Naive B cell (primary cell): ENCODE measurements at regions not wholly inside any gene's neighbourhood (a gene's known extent, or its start where the extent isn't known, plus 50 kb on each side); places are given as distances from the start of the nearest gene placed in this dataset.
A peak's percentile ranks its signal among the peaks of the same experiment; 100 is the strongest.
"Not testable (repeated sequence)": the region's sequence is repeated elsewhere in the genome, so short reads cannot be mapped to it uniquely, and the experiment has no call there.

Source experiments
- ATAC-seq, 2 donors: fragments of 150-1000 bp; cut with Tn5 transposase; 2 replicates each; pipeline ENCODE4 v1.10.0; 2021; ENCODE audit warnings: low read depth in 2 of 2, mild to moderate bottlenecking in 2 of 2, moderate library complexity in 2 of 2
- DNase-seq: peaks from one replicate; pipeline ENCODE4 v3.0.0; 2022
- H3K27ac Mint-ChIP-seq, 6 donors: one replicate each; pipeline ENCODE4 v1.8.0; 2020 to 2022; ENCODE audit warnings: mild to moderate bottlenecking in 6 of 6, mixed read lengths in 6 of 6, moderate library complexity in 5 of 6, inconsistent platforms in 2 of 6
- H3K27me3 Mint-ChIP-seq, 3 donors: one replicate each; pipeline ENCODE4 v1.8.0; 2021 to 2022; ENCODE audit warnings: mixed read lengths in 3 of 3, mild to moderate bottlenecking in 1 of 3
- H3K36me3 Mint-ChIP-seq, 2 donors: one replicate each; pipeline ENCODE4 v1.8.0; 2020 to 2022; ENCODE audit warnings: mixed read lengths in 2 of 2, inconsistent platforms in 1 of 2, mild to moderate bottlenecking in 1 of 2
- H3K4me1 Mint-ChIP-seq, 3 donors: one replicate each; pipeline ENCODE4 v1.8.0; 2020 to 2022; ENCODE audit warnings: mixed read lengths in 3 of 3, inconsistent platforms in 1 of 3, mild to moderate bottlenecking in 1 of 3, moderate library complexity in 1 of 3
- H3K4me3 Mint-ChIP-seq, 8 donors: one replicate each; pipeline ENCODE4 v1.8.0; 2020 to 2022; ENCODE audit warnings: mild to moderate bottlenecking in 8 of 8, mixed read lengths in 8 of 8, moderate library complexity in 8 of 8, inconsistent platforms in 2 of 8
- H3K9me3 Mint-ChIP-seq, 7 donors: one replicate each; pipeline ENCODE4 v1.8.0; 2020 to 2022; ENCODE audit warnings: mixed read lengths in 7 of 7, mild to moderate bottlenecking in 5 of 7, inconsistent platforms in 2 of 7, moderate library complexity in 1 of 7

GRCh38 chr4:188299161-188299560, 159.9 kb downstream of the TRIML1 start:
- Mint-ChIP-seq H3K36me3 (peaks cover 0 to 7% of the 10 kb centered on the region in 2 donors), H3K27me3 (no peaks in the 10 kb centered on the region), H3K27ac (no peak overlapping the region), H3K4me3 (no peak overlapping the region), H3K4me1 (no peaks in the 10 kb centered on the region), H3K9me3 (peaks cover 5 to 31% (median 14%) of the 10 kb centered on the region in 7 donors)
- DNase-seq (no peak), ATAC-seq (no peak)

- no peak overlapping the region for H3K4me3 Mint-ChIP-seq
- no peaks in the 10 kb centered on the region for H3K27me3 Mint-ChIP-seq
- H3K9me3 Mint-ChIP-seq = peaks cover 5 to 35% (median 14%) of the 10 kb centered on the region in 7 donors
- DNase-seq = no peak
- H3K36me3 Mint-ChIP-seq = peaks cover 0 to 7% of the 10 kb centered on the region in 2 donors
- no peak for ATAC-seq
- no peaks in the 10 kb centered on the region for H3K4me1 Mint-ChIP-seq
- H3K27ac Mint-ChIP-seq = no peak overlapping the region
Measured at GRCh38 chr4:188300385-188300784, 161.1 kb downstream of the TRIML1 start.

- DNase-seq = no peak
- peaks cover under 1 to 31% (median 14%) of the 10 kb centered on the region in 7 donors for H3K9me3 Mint-ChIP-seq
- no peak overlapping the region for H3K27ac Mint-ChIP-seq
- H3K4me3 Mint-ChIP-seq = no peak overlapping the region
- peaks cover 0 to 2% of the 10 kb centered on the region in 2 donors for H3K36me3 Mint-ChIP-seq
- no peaks in the 10 kb centered on the region for H3K4me1 Mint-ChIP-seq
- ATAC-seq = no peak
- no peaks in the 10 kb centered on the region for H3K27me3 Mint-ChIP-seq
Measured at GRCh38 chr4:188305690-188306089, 166.4 kb downstream of the TRIML1 start.

- H3K27me3 Mint-ChIP-seq = no peaks in the 10 kb centered on the region
- H3K9me3 Mint-ChIP-seq = peaks cover 0 to 17% (median 6%) of the 10 kb centered on the region in 7 donors
- H3K36me3 Mint-ChIP-seq = no peaks in the 10 kb centered on the region
- DNase-seq (no peak), ATAC-seq (no peak)
- H3K27ac Mint-ChIP-seq = no peak overlapping the region
- no peaks in the 10 kb centered on the region for H3K4me1 Mint-ChIP-seq
- H3K4me3 Mint-ChIP-seq = no peak overlapping the region
Measured at GRCh38 chr4:188307591-188307990, 168.3 kb downstream of the TRIML1 start.

GRCh38 chr4:188308142-188308541, 168.9 kb downstream of the TRIML1 start:
- H3K27me3 Mint-ChIP-seq = no peaks in the 10 kb centered on the region
- H3K4me1 Mint-ChIP-seq = no peaks in the 10 kb centered on the region
- no peak overlapping the region for H3K27ac Mint-ChIP-seq
- H3K4me3 Mint-ChIP-seq = no peak overlapping the region
- no peaks in the 10 kb centered on the region for H3K36me3 Mint-ChIP-seq
- DNase-seq (no peak), ATAC-seq (no peak)
- peaks cover 0 to 22% (median 5%) of the 10 kb centered on the region in 7 donors for H3K9me3 Mint-ChIP-seq

- no peak overlapping the region for H3K4me3 Mint-ChIP-seq
- no peak overlapping the region for H3K27ac Mint-ChIP-seq
- no peaks in the 10 kb centered on the region for H3K27me3 Mint-ChIP-seq
- no peaks in the 10 kb centered on the region for H3K36me3 Mint-ChIP-seq
- H3K9me3 Mint-ChIP-seq = peaks cover 6 to 23% (median 17%) of the 10 kb centered on the region in 7 donors
- DNase-seq (no peak), ATAC-seq (no peak)
- no peaks in the 10 kb centered on the region for H3K4me1 Mint-ChIP-seq
Measured at GRCh38 chr4:188316391-188316790, 177.2 kb downstream of the TRIML1 start.

GRCh38 chr4:188328966-188329365, 189.7 kb downstream of the TRIML1 start:
- Mint-ChIP-seq H3K9me3 (peaks cover 4 to 13% (median 6%) of the 10 kb centered on the region in 7 donors), H3K27me3 (no peaks in the 10 kb centered on the region), H3K36me3 (no peaks in the 10 kb centered on the region), H3K4me1 (no peaks in the 10 kb centered on the region), H3K27ac (no peak overlapping the region), H3K4me3 (no peak overlapping the region)
- no peak for ATAC-seq
- no peak for DNase-seq

- peak overlapping the region in 1 of 6 donors; percentile 23 for H3K27ac Mint-ChIP-seq
- no peak for ATAC-seq
- no peak overlapping the region for H3K4me3 Mint-ChIP-seq
- H3K27me3 Mint-ChIP-seq = no peaks in the 10 kb centered on the region
- no peak for DNase-seq
- H3K4me1 Mint-ChIP-seq = no peaks in the 10 kb centered on the region
- no peaks in the 10 kb centered on the region for H3K36me3 Mint-ChIP-seq
- H3K9me3 Mint-ChIP-seq = peaks cover 4 to 13% (median 9%) of the 10 kb centered on the region in 7 donors
Measured at GRCh38 chr4:188329521-188329920, 190.3 kb downstream of the TRIML1 start.

- no peak overlapping the region for H3K27ac Mint-ChIP-seq
- no peaks in the 10 kb centered on the region for H3K36me3 Mint-ChIP-seq
- no peaks in the 10 kb centered on the region for H3K27me3 Mint-ChIP-seq
- ATAC-seq = no peak
- H3K9me3 Mint-ChIP-seq = peaks cover 4 to 19% (median 11%) of the 10 kb centered on the region in 7 donors
- no peaks in the 10 kb centered on the region for H3K4me1 Mint-ChIP-seq
- no peak overlapping the region for H3K4me3 Mint-ChIP-seq
- DNase-seq = no peak
Measured at GRCh38 chr4:188332265-188332664, 193.0 kb downstream of the TRIML1 start.

GRCh38 chr4:188336891-188337290, 197.7 kb downstream of the TRIML1 start:
- DNase-seq (no peak), ATAC-seq (no peak)
- Mint-ChIP-seq H3K27ac (no peak overlapping the region), H3K9me3 (peaks cover 8 to 18% (median 10%) of the 10 kb centered on the region in 7 donors), H3K4me3 (no peak overlapping the region), H3K36me3 (no peaks in the 10 kb centered on the region), H3K4me1 (no peaks in the 10 kb centered on the region), H3K27me3 (no peaks in the 10 kb centered on the region)

GRCh38 chr4:188341428-188341827, 202.2 kb downstream of the TRIML1 start:
- H3K36me3 Mint-ChIP-seq = no peaks in the 10 kb centered on the region
- H3K27me3 Mint-ChIP-seq = no peaks in the 10 kb centered on the region
- peaks cover 3 to 22% (median 9%) of the 10 kb centered on the region in 7 donors for H3K9me3 Mint-ChIP-seq
- no peak overlapping the region for H3K4me3 Mint-ChIP-seq
- H3K4me1 Mint-ChIP-seq = no peaks in the 10 kb centered on the region
- ATAC-seq = no peak
- no peak for DNase-seq
- H3K27ac Mint-ChIP-seq = no peak overlapping the region

- ATAC-seq = no peak
- no peak for DNase-seq
- H3K4me1 Mint-ChIP-seq = no peaks in the 10 kb centered on the region
- no peaks in the 10 kb centered on the region for H3K27me3 Mint-ChIP-seq
- H3K4me3 Mint-ChIP-seq = no peak overlapping the region
- H3K27ac Mint-ChIP-seq = no peak overlapping the region
- no peaks in the 10 kb centered on the region for H3K36me3 Mint-ChIP-seq
- H3K9me3 Mint-ChIP-seq = peaks cover 2 to 12% (median 9%) of the 10 kb centered on the region in 7 donors
Measured at GRCh38 chr4:188346171-188346809, 207.0 kb downstream of the TRIML1 start.

GRCh38 chr4:188347339-188347738, 208.1 kb downstream of the TRIML1 start:
- peak overlapping the region in 1 of 6 donors; percentile 12 for H3K27ac Mint-ChIP-seq
- H3K9me3 Mint-ChIP-seq = peaks cover 5 to 16% (median 8%) of the 10 kb centered on the region in 7 donors
- no peaks in the 10 kb centered on the region for H3K4me1 Mint-ChIP-seq
- H3K36me3 Mint-ChIP-seq = peaks cover 0 to 4% of the 10 kb centered on the region in 2 donors
- ATAC-seq (no peak), DNase-seq (no peak)
- H3K27me3 Mint-ChIP-seq = no peaks in the 10 kb centered on the region
- H3K4me3 Mint-ChIP-seq = no peak overlapping the region

- not testable (repeated sequence) for H3K36me3 Mint-ChIP-seq, DNase-seq, H3K27me3 Mint-ChIP-seq, H3K4me1 Mint-ChIP-seq, H3K4me3 Mint-ChIP-seq, H3K27ac Mint-ChIP-seq, ATAC-seq
- peaks cover 2 to 22% (median 12%) of the 10 kb centered on the region in 7 donors for H3K9me3 Mint-ChIP-seq
Measured at GRCh38 chr4:188349569-188349968, 210.3 kb downstream of the TRIML1 start.
